ENCODE measurements at regions not wholly inside any gene's neighbourhood (a gene's known extent, or its start where the extent isn't known, plus 50 kb on each side); places are given as distances from the start of the nearest gene placed in this dataset.

- TF ChIP-seq EZH2 (IDR thresholded peaks at IDR 0.05; ENCODE audit: borderline replicate concordance, insufficient read depth, low read depth, low read length, poor library complexity, severe bottlenecking) (no peak), CTCF (IDR thresholded peaks at IDR 0.05) (no peak)
Observed at GRCh38 chr9:120323125-120323524, 256.8 kb downstream of the CDK5RAP2 start.
